ENCODE measurements at regions not wholly inside any gene's neighbourhood (a gene's known extent, or its start where the extent isn't known, plus 50 kb on each side); places are given as distances from the start of the nearest gene placed in this dataset.
"Not testable (repeated sequence)": the region's sequence is repeated elsewhere in the genome, so short reads cannot be mapped to it uniquely, and the experiment has no call there.

DNA sequence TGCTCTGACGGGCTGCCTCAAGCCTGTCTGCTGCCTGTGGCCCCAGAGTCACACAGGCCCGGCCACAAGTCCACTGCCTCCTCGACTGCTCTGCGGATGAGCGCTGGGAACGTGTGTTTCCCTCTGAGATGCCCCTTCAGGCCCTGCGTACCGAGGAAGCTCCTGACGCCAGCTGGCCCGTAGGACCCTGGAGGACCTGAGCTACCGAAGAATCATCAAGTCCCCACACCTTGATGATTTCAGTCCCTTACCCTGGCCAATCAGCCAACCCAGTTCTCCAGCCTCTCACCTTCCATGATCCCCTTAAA, 96.6 kb upstream of the LRPAP1 start:
- H3K9ac ChIP-seq (ENCODE audit: low read length) = no peak overlapping the region
- no peaks in the 10 kb centered on the region for H4K20me1 ChIP-seq (ENCODE audit: insufficient read depth)
- no peak overlapping the region for H3K4me3 ChIP-seq (ENCODE audit: low read length)
- H3K27ac ChIP-seq (ENCODE audit: low read length) = no peak overlapping the region
- no peaks in the 10 kb centered on the region for H3K27me3 ChIP-seq (ENCODE audit: insufficient read depth, low read depth, low read length)
- H3K79me2 ChIP-seq (replicated peaks; ENCODE audit: insufficient read depth, low read length) = no peaks in the 10 kb centered on the region
- H3K9me2 ChIP-seq (ENCODE audit: insufficient read depth, low read length) = no peaks in the 10 kb centered on the region
- no peaks in the 10 kb centered on the region for H3K9me3 ChIP-seq (ENCODE audit: low read length)
- no peak overlapping the region for H3K4me2 ChIP-seq (ENCODE audit: low read length)
- TF ChIP-seq, protein P1, sequence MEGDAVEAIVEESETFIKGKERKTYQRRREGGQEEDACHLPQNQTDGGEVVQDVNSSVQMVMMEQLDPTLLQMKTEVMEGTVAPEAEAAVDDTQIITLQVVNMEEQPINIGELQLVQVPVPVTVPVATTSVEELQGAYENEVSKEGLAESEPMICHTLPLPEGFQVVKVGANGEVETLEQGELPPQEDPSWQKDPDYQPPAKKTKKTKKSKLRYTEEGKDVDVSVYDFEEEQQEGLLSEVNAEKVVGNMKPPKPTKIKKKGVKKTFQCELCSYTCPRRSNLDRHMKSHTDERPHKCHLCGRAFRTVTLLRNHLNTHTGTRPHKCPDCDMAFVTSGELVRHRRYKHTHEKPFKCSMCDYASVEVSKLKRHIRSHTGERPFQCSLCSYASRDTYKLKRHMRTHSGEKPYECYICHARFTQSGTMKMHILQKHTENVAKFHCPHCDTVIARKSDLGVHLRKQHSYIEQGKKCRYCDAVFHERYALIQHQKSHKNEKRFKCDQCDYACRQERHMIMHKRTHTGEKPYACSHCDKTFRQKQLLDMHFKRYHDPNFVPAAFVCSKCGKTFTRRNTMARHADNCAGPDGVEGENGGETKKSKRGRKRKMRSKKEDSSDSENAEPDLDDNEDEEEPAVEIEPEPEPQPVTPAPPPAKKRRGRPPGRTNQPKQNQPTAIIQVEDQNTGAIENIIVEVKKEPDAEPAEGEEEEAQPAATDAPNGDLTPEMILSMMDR (IDR thresholded peaks at IDR 0.05; ENCODE audit: poor library complexity, severe bottlenecking) = no peak
- TF ChIP-seq EP300 (conservative IDR thresholded peaks at IDR 0.05; ENCODE audit: poor library complexity, severe bottlenecking) (no peak), POLR2AphosphoS5 (IDR thresholded peaks at IDR 0.05) (no peak), MXI1 (conservative IDR thresholded peaks at IDR 0.05; ENCODE audit: poor library complexity, severe bottlenecking) (no peak), RAD21 (conservative IDR thresholded peaks at IDR 0.05) (no peak), SMC3 (conservative IDR thresholded peaks at IDR 0.05; ENCODE audit: poor library complexity) (no peak), TAF1 (IDR thresholded peaks at IDR 0.05; ENCODE audit: low read depth) (no peak), EZH2 (IDR thresholded peaks at IDR 0.05; ENCODE audit: borderline replicate concordance, insufficient read depth, low read length, poor library complexity, severe bottlenecking) (no peak)
- TF ChIP-seq, protein P2, sequence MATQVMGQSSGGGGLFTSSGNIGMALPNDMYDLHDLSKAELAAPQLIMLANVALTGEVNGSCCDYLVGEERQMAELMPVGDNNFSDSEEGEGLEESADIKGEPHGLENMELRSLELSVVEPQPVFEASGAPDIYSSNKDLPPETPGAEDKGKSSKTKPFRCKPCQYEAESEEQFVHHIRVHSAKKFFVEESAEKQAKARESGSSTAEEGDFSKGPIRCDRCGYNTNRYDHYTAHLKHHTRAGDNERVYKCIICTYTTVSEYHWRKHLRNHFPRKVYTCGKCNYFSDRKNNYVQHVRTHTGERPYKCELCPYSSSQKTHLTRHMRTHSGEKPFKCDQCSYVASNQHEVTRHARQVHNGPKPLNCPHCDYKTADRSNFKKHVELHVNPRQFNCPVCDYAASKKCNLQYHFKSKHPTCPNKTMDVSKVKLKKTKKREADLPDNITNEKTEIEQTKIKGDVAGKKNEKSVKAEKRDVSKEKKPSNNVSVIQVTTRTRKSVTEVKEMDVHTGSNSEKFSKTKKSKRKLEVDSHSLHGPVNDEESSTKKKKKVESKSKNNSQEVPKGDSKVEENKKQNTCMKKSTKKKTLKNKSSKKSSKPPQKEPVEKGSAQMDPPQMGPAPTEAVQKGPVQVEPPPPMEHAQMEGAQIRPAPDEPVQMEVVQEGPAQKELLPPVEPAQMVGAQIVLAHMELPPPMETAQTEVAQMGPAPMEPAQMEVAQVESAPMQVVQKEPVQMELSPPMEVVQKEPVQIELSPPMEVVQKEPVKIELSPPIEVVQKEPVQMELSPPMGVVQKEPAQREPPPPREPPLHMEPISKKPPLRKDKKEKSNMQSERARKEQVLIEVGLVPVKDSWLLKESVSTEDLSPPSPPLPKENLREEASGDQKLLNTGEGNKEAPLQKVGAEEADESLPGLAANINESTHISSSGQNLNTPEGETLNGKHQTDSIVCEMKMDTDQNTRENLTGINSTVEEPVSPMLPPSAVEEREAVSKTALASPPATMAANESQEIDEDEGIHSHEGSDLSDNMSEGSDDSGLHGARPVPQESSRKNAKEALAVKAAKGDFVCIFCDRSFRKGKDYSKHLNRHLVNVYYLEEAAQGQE (IDR thresholded peaks at IDR 0.05; ENCODE audit: borderline replicate concordance) = no peak
- H2AFZ ChIP-seq (ENCODE audit: low read depth, low read length) = no peak overlapping the region
- no peaks in the 10 kb centered on the region for H3F3A ChIP-seq (ENCODE audit: insufficient read depth, low read length, poor library complexity, severe bottlenecking)
- H3K36me3 ChIP-seq (ENCODE audit: insufficient read depth, low read length) = no peaks in the 10 kb centered on the region

- H2AFZ ChIP-seq (ENCODE audit: low read depth, low read length); H3K36me3 ChIP-seq (ENCODE audit: insufficient read depth, low read length); H3K9me3 ChIP-seq (ENCODE audit: low read length); H3K4me2 ChIP-seq (ENCODE audit: low read length); H3K9me2 ChIP-seq (ENCODE audit: insufficient read depth, low read length); H3K4me3 ChIP-seq (ENCODE audit: low read length); H3K9ac ChIP-seq (ENCODE audit: low read length); H3F3A ChIP-seq (ENCODE audit: insufficient read depth, low read length, poor library complexity, severe bottlenecking); H3K27me3 ChIP-seq (ENCODE audit: insufficient read depth, low read depth, low read length); H3K27ac ChIP-seq (ENCODE audit: low read length); H4K20me1 ChIP-seq (ENCODE audit: insufficient read depth); H3K79me2 ChIP-seq (replicated peaks; ENCODE audit: insufficient read depth, low read length): not testable (repeated sequence)
Measured at GRCh38 chr4:3627967-3628867, 96.0 kb upstream of the LRPAP1 start.

GRCh38 chr4:3627456-3627855, 95.2 kb upstream of the LRPAP1 start:
- H3K36me3 ChIP-seq (ENCODE audit: insufficient read depth, low read length); H3K9me2 ChIP-seq (ENCODE audit: insufficient read depth, low read length); H3K27me3 ChIP-seq (ENCODE audit: insufficient read depth, low read depth, low read length); H3K4me2 ChIP-seq (ENCODE audit: low read length); H4K20me1 ChIP-seq (ENCODE audit: insufficient read depth); H2AFZ ChIP-seq (ENCODE audit: low read depth, low read length); H3K9ac ChIP-seq (ENCODE audit: low read length); H3K9me3 ChIP-seq (ENCODE audit: low read length); H3K27ac ChIP-seq (ENCODE audit: low read length); H3K79me2 ChIP-seq (replicated peaks; ENCODE audit: insufficient read depth, low read length); H3K4me3 ChIP-seq (ENCODE audit: low read length); H3F3A ChIP-seq (ENCODE audit: insufficient read depth, low read length, poor library complexity, severe bottlenecking): not testable (repeated sequence)

- H3K4me2 ChIP-seq (ENCODE audit: low read length); H3K4me3 ChIP-seq (ENCODE audit: low read length); H4K20me1 ChIP-seq (ENCODE audit: insufficient read depth); H3K27me3 ChIP-seq (ENCODE audit: insufficient read depth, low read depth, low read length); H2AFZ ChIP-seq (ENCODE audit: low read depth, low read length); H3K27ac ChIP-seq (ENCODE audit: low read length); H3K79me2 ChIP-seq (replicated peaks; ENCODE audit: insufficient read depth, low read length); H3K9me2 ChIP-seq (ENCODE audit: insufficient read depth, low read length); H3F3A ChIP-seq (ENCODE audit: insufficient read depth, low read length, poor library complexity, severe bottlenecking); H3K36me3 ChIP-seq (ENCODE audit: insufficient read depth, low read length); H3K9ac ChIP-seq (ENCODE audit: low read length); H3K9me3 ChIP-seq (ENCODE audit: low read length): not testable (repeated sequence)
Measured at GRCh38 chr4:3626131-3626884, 94.1 kb upstream of the LRPAP1 start.

Data from neural cell (in vitro differentiated cells).